Neural cell (in vitro differentiated cells): ENCODE measurements at regions not wholly inside any gene's neighbourhood (a gene's known extent, or its start where the extent isn't known, plus 50 kb on each side); places are given as distances from the start of the nearest gene placed in this dataset.

Source experiments
- H2AFZ ChIP-seq: fragments of 200-600, 300-800 bp; sonication (generic), shearing (Covaris generic); 2 replicates; pipeline ENCODE4 v1.6.0; 2014; ENCODE audit warnings: low read depth, mild to moderate bottlenecking, antibody characterized with exemption, low read length, moderate library complexity
- H3F3A ChIP-seq: fragments of 200-600 bp; shearing (Covaris generic); 2 replicates; pipeline ENCODE4 v1.6.1; 2016; ENCODE audit warnings: mild to moderate bottlenecking, moderate library complexity, mixed read lengths, antibody characterized with exemption, low read length; ENCODE audit not compliant: insufficient read depth, poor library complexity, severe bottlenecking
- H3K27ac ChIP-seq: fragments of 200-600, 300-800 bp; sonication (generic), shearing (Covaris generic); 2 replicates; pipeline ENCODE4 v1.5.1; 2014; ENCODE audit warnings: mild to moderate bottlenecking, low read length, moderate library complexity
- H3K27me3 ChIP-seq: fragments of 300-800, 200-600 bp; sonication (generic), shearing (Covaris generic); 2 replicates; pipeline ENCODE4 v1.6.0; 2014; ENCODE audit warnings: mild to moderate bottlenecking, low read depth, low read length, moderate library complexity; ENCODE audit not compliant: insufficient read depth
- H3K36me3 ChIP-seq: fragments of 300-800, 200-600 bp; sonication (generic), shearing (Covaris generic); 2 replicates; pipeline ENCODE4 v1.5.1; 2014; ENCODE audit warnings: mild to moderate bottlenecking, antibody characterized with exemption, low read length, moderate library complexity; ENCODE audit not compliant: insufficient read depth
- H3K4me2 ChIP-seq: fragments of 300-800, 200-600 bp; sonication (generic), shearing (Covaris generic); 2 replicates; pipeline ENCODE4 v1.6.0; 2014; ENCODE audit warnings: mild to moderate bottlenecking, low read length
- H3K4me3 ChIP-seq: fragments of 300-800, 200-600 bp; sonication (generic), shearing (Covaris generic); 2 replicates; pipeline ENCODE4 v1.5.1; 2014; ENCODE audit warnings: mild to moderate bottlenecking, low read length, moderate library complexity
- H3K79me2 ChIP-seq: fragments of 200-600 bp; shearing (Covaris generic); replicated peaks from 2 replicates; pipeline ENCODE4 v1.6.0; 2014; ENCODE audit warnings: mild to moderate bottlenecking, low read length, moderate library complexity; ENCODE audit not compliant: insufficient read depth
- H3K9ac ChIP-seq: fragments of 300-800, 200-600 bp; sonication (generic), shearing (Covaris generic); 2 replicates; pipeline ENCODE4 v1.6.1; 2016; ENCODE audit warnings: mild to moderate bottlenecking, low read length, mixed read lengths
- H3K9me2 ChIP-seq: fragments of 200-600 bp; shearing (Covaris generic); 2 replicates; pipeline ENCODE4 v1.6.1; 2016; ENCODE audit warnings: mild to moderate bottlenecking, low read length, mixed read lengths; ENCODE audit not compliant: insufficient read depth
- H3K9me3 ChIP-seq: fragments of 200-600, 300-800 bp; sonication (generic), shearing (Covaris generic); 2 replicates; pipeline ENCODE4 v1.6.1; 2016; ENCODE audit warnings: mild to moderate bottlenecking, mixed run types, low read length, moderate library complexity, mixed read lengths
- H4K20me1 ChIP-seq: fragments of 200-600 bp; shearing (Covaris generic); 2 replicates; pipeline ENCODE4 v1.6.1; 2016; ENCODE audit warnings: mild to moderate bottlenecking, mixed run types; ENCODE audit not compliant: insufficient read depth
- CTCF ChIP-seq: fragments of 450-650 bp; IDR thresholded peaks from 2 replicates; pipeline ENCODE4 v1.5.1; 2014; ENCODE audit warnings: antibody characterized with exemption, mild to moderate bottlenecking, moderate library complexity; ENCODE audit not compliant: poor library complexity, severe bottlenecking
- EP300 ChIP-seq: fragments of 450-650 bp; conservative IDR thresholded peaks from 2 replicates; pipeline ENCODE4 v1.6.1; 2014; ENCODE audit warnings: antibody characterized with exemption, mild to moderate bottlenecking, moderate library complexity; ENCODE audit not compliant: poor library complexity, severe bottlenecking
- EZH2 ChIP-seq: fragments of 200-600, 300-800 bp; shearing (Covaris generic), sonication (generic); IDR thresholded peaks from 2 replicates; pipeline ENCODE4 v1.6.1; 2014; ENCODE audit warnings: antibody characterized with exemption, low read length, borderline replicate concordance, mild to moderate bottlenecking; ENCODE audit not compliant: insufficient read depth, poor library complexity, severe bottlenecking
- MXI1 ChIP-seq: fragments of 450-650 bp; conservative IDR thresholded peaks from 2 replicates; pipeline ENCODE4 v1.6.1; 2014; ENCODE audit warnings: antibody characterized with exemption, mild to moderate bottlenecking; ENCODE audit not compliant: poor library complexity, severe bottlenecking
- POLR2AphosphoS5 ChIP-seq: IDR thresholded peaks from 2 replicates; pipeline ENCODE4 v1.6.1; 2012
- RAD21 ChIP-seq: fragments of 450-650 bp; conservative IDR thresholded peaks from 2 replicates; pipeline ENCODE4 v1.6.1; 2014; ENCODE audit warnings: antibody characterized with exemption, mild to moderate bottlenecking, moderate library complexity
- REST ChIP-seq: IDR thresholded peaks from 2 replicates; pipeline ENCODE4 v1.6.1; 2012; ENCODE audit warnings: borderline replicate concordance
- SMC3 ChIP-seq: fragments of 450-650 bp; conservative IDR thresholded peaks from 2 replicates; pipeline ENCODE4 v1.6.1; 2014; ENCODE audit warnings: antibody characterized with exemption, mild to moderate bottlenecking, moderate library complexity; ENCODE audit not compliant: poor library complexity
- TAF1 ChIP-seq: IDR thresholded peaks from 2 replicates; pipeline ENCODE4 v1.6.1; 2012; ENCODE audit warnings: low read depth

DNA sequence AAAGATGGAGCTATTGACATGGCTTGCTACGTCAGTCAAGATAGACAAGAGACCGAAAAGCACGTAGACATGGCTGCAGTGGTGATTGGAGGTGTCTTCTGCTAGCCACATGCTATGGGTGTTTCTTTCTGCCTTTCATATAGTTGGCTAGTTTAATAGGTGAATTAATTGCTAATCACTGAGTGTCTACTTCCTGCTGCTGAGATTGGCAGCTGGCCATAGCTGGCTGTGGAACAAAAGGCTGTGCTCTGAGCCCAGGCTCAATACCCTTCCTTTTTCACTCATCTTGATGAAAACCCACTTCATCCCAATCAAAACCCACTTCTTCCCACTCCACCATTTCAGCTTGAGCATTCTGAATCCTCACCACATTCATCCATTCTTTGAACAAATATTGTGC is 221.4 kb upstream of the MAF start:
- no peak for TF ChIP-seq TAF1
- TF ChIP-seq SMC3 = no peak
- TF ChIP-seq POLR2AphosphoS5 = no peak
- TF ChIP-seq RAD21 = no peak
- no peak for TF ChIP-seq MXI1
- no peak for TF ChIP-seq EZH2
- TF ChIP-seq CTCF = no peak
- no peak for TF ChIP-seq EP300
- TF ChIP-seq REST = no peak

DNA sequence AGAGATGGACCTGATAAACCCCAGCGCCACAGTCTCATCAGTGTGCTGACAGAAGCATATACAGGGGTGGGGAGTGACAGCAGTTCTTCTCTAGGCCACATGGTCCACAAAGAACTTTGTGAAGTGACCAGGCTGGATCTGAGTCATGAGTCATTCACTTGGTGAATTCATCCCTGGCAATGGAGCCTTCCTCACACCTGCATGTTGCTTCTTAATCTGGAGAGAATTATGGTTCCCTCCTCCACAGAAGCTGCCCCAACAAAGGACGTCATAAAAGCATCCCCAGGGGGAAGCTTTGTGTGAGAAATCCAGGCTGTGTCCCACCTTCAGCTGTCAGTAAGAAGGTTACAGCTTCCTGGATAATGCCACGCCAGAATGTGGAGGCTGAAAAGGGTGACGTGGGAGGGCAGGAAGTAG is 215.6 kb upstream of the MAF start:
- Histone ChIP-seq H3K9me2 (no peaks in the 10 kb centered on the region), H3K9ac (no peak overlapping the region), H3K9me3 (no peaks in the 10 kb centered on the region), H3K36me3 (no peaks in the 10 kb centered on the region), H3K79me2 (no peaks in the 10 kb centered on the region), H3K27me3 (no peaks in the 10 kb centered on the region), H3F3A (no peaks in the 10 kb centered on the region), H4K20me1 (no peaks in the 10 kb centered on the region), H3K4me3 (no peak overlapping the region), H3K4me2 (no peak overlapping the region), H2AFZ (no peak overlapping the region), H3K27ac (no peak overlapping the region)
- TF ChIP-seq EZH2 (no peak), RAD21 (no peak), TAF1 (no peak), EP300 (no peak), SMC3 (no peak), MXI1 (no peak), POLR2AphosphoS5 (no peak), CTCF (no peak), REST (no peak)

More for the DNA sequence above, 221.4 kb upstream of the MAF start:
- Histone ChIP-seq H3K9ac (no peak overlapping the region), H3K4me2 (no peak overlapping the region), H3F3A (no peaks in the 10 kb centered on the region), H3K4me3 (no peak overlapping the region), H3K36me3 (no peaks in the 10 kb centered on the region), H3K9me3 (no peaks in the 10 kb centered on the region), H3K9me2 (no peaks in the 10 kb centered on the region), H3K27me3 (no peaks in the 10 kb centered on the region), H3K79me2 (no peaks in the 10 kb centered on the region), H2AFZ (no peak overlapping the region), H3K27ac (no peak overlapping the region), H4K20me1 (no peaks in the 10 kb centered on the region)
